CD8-positive, alpha-beta memory T cell (primary cell): ENCODE measurements at regions not wholly inside any gene's neighbourhood (a gene's known extent, or its start where the extent isn't known, plus 50 kb on each side); places are given as distances from the start of the nearest gene placed in this dataset.

ENCODE experiments used
- CTCF ChIA-PET: fragments of 350-600 bp; sonication (Branson Sonifier 250); formaldehyde crosslinking; loops from one replicate; lab custom pipeline; 2021; ENCODE audit warnings: antibody characterized with exemption; lab: Charles Lee
- POLR2A ChIA-PET: fragments of 350-600 bp; sonication (Branson Sonifier 250); formaldehyde crosslinking; loops from one replicate; lab custom pipeline; 2021; ENCODE audit warnings: antibody characterized with exemption; lab: Charles Lee
- DNase-seq, 5 donors: peaks; one replicate each; pipeline versions ENCODE4 v3.0.0 to v3.0.0-alpha.2; 2020 to 2022; ENCODE audit warnings: mixed read lengths in 1 of 5
- H3K27ac ChIP-seq: one replicate; pipeline ENCODE4 v1.7.0; 2013; ENCODE audit warnings: low read depth, mild to moderate bottlenecking, low read length, moderate library complexity
- H3K27me3 ChIP-seq: 2 replicates; pipeline ENCODE4 v1.7.0; 2013; ENCODE audit warnings: low read length, mild to moderate bottlenecking; ENCODE audit not compliant: insufficient read depth, poor library complexity, severe bottlenecking
- H3K36me3 ChIP-seq: 2 replicates; pipeline ENCODE4 v1.7.0; 2013; ENCODE audit warnings: mild to moderate bottlenecking, low read length, moderate library complexity; ENCODE audit not compliant: insufficient read depth
- H3K4me1 ChIP-seq: 2 replicates; pipeline ENCODE4 v1.7.0; 2013; ENCODE audit warnings: mild to moderate bottlenecking, low read length, moderate library complexity; ENCODE audit not compliant: insufficient read depth
- H3K4me3 ChIP-seq: 2 replicates; pipeline ENCODE4 v1.7.0; 2013; ENCODE audit warnings: mild to moderate bottlenecking, low read length
- H3K9me3 ChIP-seq: 2 replicates; pipeline ENCODE4 v1.7.0; 2013; ENCODE audit warnings: mild to moderate bottlenecking, low read length
- H3K27ac Mint-ChIP-seq, 8 donors: one replicate each; pipeline ENCODE4 v1.8.0; 2020 to 2021; ENCODE audit warnings: mixed read lengths in 8 of 8, mild to moderate bottlenecking in 6 of 8, inconsistent platforms in 3 of 8, moderate library complexity in 3 of 8
- H3K27me3 Mint-ChIP-seq, 2 donors: one replicate each; pipeline ENCODE4 v1.8.0; 2020 to 2021; ENCODE audit warnings: mixed read lengths in 2 of 2, mild to moderate bottlenecking in 1 of 2, moderate library complexity in 1 of 2
- H3K36me3 Mint-ChIP-seq, 3 donors: one replicate each; pipeline ENCODE4 v1.8.0; 2020 to 2021; ENCODE audit warnings: mixed read lengths in 3 of 3, inconsistent platforms in 1 of 3, mild to moderate bottlenecking in 1 of 3
- H3K4me1 Mint-ChIP-seq, 3 donors: one replicate each; pipeline ENCODE4 v1.8.0; 2020 to 2021; ENCODE audit warnings: mixed read lengths in 3 of 3, inconsistent platforms in 1 of 3, mild to moderate bottlenecking in 1 of 3
- H3K4me3 Mint-ChIP-seq, 7 donors: one replicate each; pipeline ENCODE4 v1.8.0; 2020 to 2021; ENCODE audit warnings: mixed read lengths in 7 of 7, mild to moderate bottlenecking in 6 of 7, moderate library complexity in 4 of 7, inconsistent platforms in 2 of 7
- H3K9me3 Mint-ChIP-seq, 5 donors: one replicate each; pipeline ENCODE4 v1.8.0; 2020 to 2022; ENCODE audit warnings: mixed read lengths in 5 of 5, mild to moderate bottlenecking in 3 of 5, moderate library complexity in 2 of 5, inconsistent platforms in 1 of 5

GRCh38 chr4:36467670-36468069 lies 186.3 kb downstream of the DTHD1 start:
- Mint-ChIP-seq H3K36me3 (no peaks in the 10 kb centered on the region), H3K27ac (no peak overlapping the region), H3K4me3 (no peak overlapping the region), H3K27me3 (peaks cover 2 to 26% of the 10 kb centered on the region in 2 donors), H3K9me3 (peaks cover 0 to 2% (median 0%) of the 10 kb centered on the region in 5 donors), H3K4me1 (no peaks in the 10 kb centered on the region)
- Histone ChIP-seq H3K4me3 (no peak overlapping the region), H3K9me3 (no peaks in the 10 kb centered on the region), H3K27ac (no peak overlapping the region), H3K36me3 (no peaks in the 10 kb centered on the region), H3K27me3 (no peaks in the 10 kb centered on the region), H3K4me1 (no peaks in the 10 kb centered on the region)
- ChIA-PET CTCF (no interaction called here), POLR2A (no interaction called here)
- no peak for DNase-seq

- POLR2A ChIA-PET, result no interaction called here
- H3K9me3 ChIP-seq, result no peaks in the 10 kb centered on the region
- Mint-ChIP-seq H3K27ac (no peak overlapping the region), H3K4me1 (peaks cover 0 to 3% (median 0%) of the 10 kb centered on the region in 3 donors), H3K27me3 (peaks cover 2 to 28% of the 10 kb centered on the region in 2 donors), H3K36me3 (no peaks in the 10 kb centered on the region), H3K4me3 (no peak overlapping the region), H3K9me3 (no peaks in the 10 kb centered on the region)
- CTCF ChIA-PET, result no interaction called here
- no peaks in the 10 kb centered on the region for H3K4me1 ChIP-seq
- no peak for DNase-seq
- H3K27me3 ChIP-seq, result no peaks in the 10 kb centered on the region
- H3K27ac ChIP-seq, result no peak overlapping the region
- H3K4me3 ChIP-seq, result no peak overlapping the region
- H3K36me3 ChIP-seq, result no peaks in the 10 kb centered on the region
These were observed 190.5 kb downstream of the DTHD1 start for GRCh38 chr4:36471903-36472302.

GRCh38 chr4:36476135-36476534 lies 194.7 kb downstream of the DTHD1 start:
- Mint-ChIP-seq H3K4me1 (peaks cover 0 to 3% (median 0%) of the 10 kb centered on the region in 3 donors), H3K4me3 (no peak overlapping the region), H3K27ac (no peak overlapping the region), H3K9me3 (no peaks in the 10 kb centered on the region), H3K27me3 (peaks cover 4 to 22% of the 10 kb centered on the region in 2 donors), H3K36me3 (no peaks in the 10 kb centered on the region)
- H3K36me3 ChIP-seq, result no peaks in the 10 kb centered on the region
- H3K27me3 ChIP-seq, result no peaks in the 10 kb centered on the region
- H3K4me1 ChIP-seq, result no peaks in the 10 kb centered on the region
- no peaks in the 10 kb centered on the region for H3K9me3 ChIP-seq
- no peak overlapping the region for H3K27ac ChIP-seq
- ChIA-PET POLR2A (no interaction called here), CTCF (no interaction called here)
- H3K4me3 ChIP-seq, result no peak overlapping the region
- DNase-seq, result no peak

GRCh38 chr4:36477861-36478260 lies 196.4 kb downstream of the DTHD1 start:
- CTCF ChIA-PET, result no interaction called here

GRCh38 chr4:36485885-36486284 lies 204.5 kb downstream of the DTHD1 start:
- H3K4me3 Mint-ChIP-seq, result no peak overlapping the region
- POLR2A ChIA-PET, result no interaction called here
- H3K9me3 Mint-ChIP-seq, result no peaks in the 10 kb centered on the region
- Histone ChIP-seq H3K27ac (no peak overlapping the region), H3K4me3 (no peak overlapping the region), H3K27me3 (no peaks in the 10 kb centered on the region), H3K36me3 (no peaks in the 10 kb centered on the region), H3K9me3 (no peaks in the 10 kb centered on the region), H3K4me1 (no peaks in the 10 kb centered on the region)
- H3K27me3 Mint-ChIP-seq, result peaks cover 0 to 15% of the 10 kb centered on the region in 2 donors
- no peak for DNase-seq
- no peaks in the 10 kb centered on the region for H3K36me3 Mint-ChIP-seq
- no peaks in the 10 kb centered on the region for H3K4me1 Mint-ChIP-seq
- CTCF ChIA-PET, result no interaction called here
- no peak overlapping the region for H3K27ac Mint-ChIP-seq

More at GRCh38 chr4:36477861-36478260, 196.4 kb downstream of the DTHD1 start:
- Mint-ChIP-seq H3K27me3 (peaks cover 2 to 24% of the 10 kb centered on the region in 2 donors), H3K4me1 (peaks cover 0 to 3% (median 0%) of the 10 kb centered on the region in 3 donors), H3K27ac (no peak overlapping the region), H3K9me3 (no peaks in the 10 kb centered on the region), H3K36me3 (no peaks in the 10 kb centered on the region), H3K4me3 (no peak overlapping the region)
- H3K36me3 ChIP-seq, result no peaks in the 10 kb centered on the region
- POLR2A ChIA-PET, result no interaction called here
- no peaks in the 10 kb centered on the region for H3K27me3 ChIP-seq
- no peak overlapping the region for H3K27ac ChIP-seq
- no peak overlapping the region for H3K4me3 ChIP-seq
- no peak for DNase-seq
- no peaks in the 10 kb centered on the region for H3K9me3 ChIP-seq
- no peaks in the 10 kb centered on the region for H3K4me1 ChIP-seq

- Histone ChIP-seq H3K4me1 (no peaks in the 10 kb centered on the region), H3K9me3 (no peaks in the 10 kb centered on the region), H3K27ac (no peak overlapping the region), H3K4me3 (no peak overlapping the region), H3K27me3 (no peaks in the 10 kb centered on the region), H3K36me3 (no peaks in the 10 kb centered on the region)
- no peaks in the 10 kb centered on the region for H3K27me3 Mint-ChIP-seq
- H3K4me1 Mint-ChIP-seq, result no peaks in the 10 kb centered on the region
- ChIA-PET CTCF (no interaction called here), POLR2A (no interaction called here)
- H3K27ac Mint-ChIP-seq, result no peak overlapping the region
- no peaks in the 10 kb centered on the region for H3K9me3 Mint-ChIP-seq
- no peak for DNase-seq
- no peak overlapping the region for H3K4me3 Mint-ChIP-seq
- H3K36me3 Mint-ChIP-seq, result no peaks in the 10 kb centered on the region
These were observed 208.4 kb downstream of the DTHD1 start for GRCh38 chr4:36489798-36490197.

- no peaks in the 10 kb centered on the region for H3K4me1 ChIP-seq
- Mint-ChIP-seq H3K27ac (no peak overlapping the region), H3K27me3 (no peaks in the 10 kb centered on the region), H3K9me3 (no peaks in the 10 kb centered on the region), H3K4me3 (no peak overlapping the region), H3K4me1 (no peaks in the 10 kb centered on the region), H3K36me3 (no peaks in the 10 kb centered on the region)
- CTCF ChIA-PET, result no interaction called here
- no peaks in the 10 kb centered on the region for H3K9me3 ChIP-seq
- no peaks in the 10 kb centered on the region for H3K27me3 ChIP-seq
- no peaks in the 10 kb centered on the region for H3K36me3 ChIP-seq
- POLR2A ChIA-PET, result no interaction called here
- H3K27ac ChIP-seq, result no peak overlapping the region
- no peak overlapping the region for H3K4me3 ChIP-seq
- DNase-seq, result no peak
These were observed 210.6 kb downstream of the DTHD1 start for GRCh38 chr4:36492041-36492440.

- no peaks in the 10 kb centered on the region for H3K4me1 Mint-ChIP-seq
- no peaks in the 10 kb centered on the region for H3K36me3 Mint-ChIP-seq
- H3K9me3 Mint-ChIP-seq, result no peaks in the 10 kb centered on the region
- H3K9me3 ChIP-seq, result no peaks in the 10 kb centered on the region
- H3K4me3 Mint-ChIP-seq, result no peak overlapping the region
- H3K27ac Mint-ChIP-seq, result no peak overlapping the region
- H3K4me1 ChIP-seq, result no peaks in the 10 kb centered on the region
- H3K27ac ChIP-seq, result no peak overlapping the region
- ChIA-PET CTCF (no interaction called here), POLR2A (no interaction called here)
- H3K36me3 ChIP-seq, result no peaks in the 10 kb centered on the region
- no peaks in the 10 kb centered on the region for H3K27me3 Mint-ChIP-seq
- DNase-seq, result no peak
- no peak overlapping the region for H3K4me3 ChIP-seq
- no peaks in the 10 kb centered on the region for H3K27me3 ChIP-seq
These were observed 211.2 kb downstream of the DTHD1 start for GRCh38 chr4:36492590-36492989.

- Histone ChIP-seq H3K27ac (no peak overlapping the region), H3K36me3 (no peaks in the 10 kb centered on the region), H3K27me3 (no peaks in the 10 kb centered on the region), H3K4me3 (no peak overlapping the region), H3K9me3 (no peaks in the 10 kb centered on the region), H3K4me1 (no peaks in the 10 kb centered on the region)
- Mint-ChIP-seq H3K9me3 (no peaks in the 10 kb centered on the region), H3K36me3 (no peaks in the 10 kb centered on the region), H3K4me1 (no peaks in the 10 kb centered on the region), H3K4me3 (no peak overlapping the region), H3K27me3 (no peaks in the 10 kb centered on the region), H3K27ac (no peak overlapping the region)
- ChIA-PET CTCF (no interaction called here), POLR2A (no interaction called here)
- no peak for DNase-seq
These were observed 211.8 kb downstream of the DTHD1 start for GRCh38 chr4:36493251-36493650.
